C4-2B (cell line): ENCODE measurements at regions not wholly inside any gene's neighbourhood (a gene's known extent, or its start where the extent isn't known, plus 50 kb on each side); places are given as distances from the start of the nearest gene placed in this dataset.

Source experiments
- CTCF ChIP-seq: fragments of 450-650 bp; conservative IDR thresholded peaks from 2 replicates; pipeline ENCODE4 v1.5.1; 2017; ENCODE audit warnings: mild to moderate bottlenecking
- ZFX ChIP-seq: fragments of 450-650 bp; IDR thresholded peaks from 2 replicates; pipeline ENCODE4 v1.6.1; 2017

DNA sequence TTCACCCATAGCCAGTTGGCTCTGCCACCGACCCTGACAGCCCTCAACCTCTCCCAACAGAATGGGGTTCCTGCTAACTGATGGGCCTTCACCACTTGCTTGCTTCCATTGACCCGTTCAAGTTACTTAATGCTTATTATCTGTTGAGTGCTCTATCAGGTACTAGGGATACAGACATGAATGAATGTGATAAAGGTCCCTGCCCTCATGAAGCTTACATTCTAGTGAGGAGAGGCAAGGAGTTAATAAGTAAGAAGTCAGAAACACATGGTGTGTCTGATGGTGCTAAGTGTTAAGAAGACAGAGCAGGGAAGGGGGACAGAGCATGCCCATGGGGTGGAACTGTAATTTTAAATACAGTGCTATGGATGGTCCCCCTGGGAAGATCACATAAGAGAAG is 107.5 kb upstream of the JUN start:
- TF ChIP-seq CTCF, result no peak
- no peak for TF ChIP-seq ZFX
